Calu3 (cell line): ENCODE measurements at regions not wholly inside any gene's neighbourhood (a gene's known extent, or its start where the extent isn't known, plus 50 kb on each side); places are given as distances from the start of the nearest gene placed in this dataset.

ENCODE experiments used
- BruUV-seq: library from RNA; stranded (reverse); fragments of 400-500 nt; replicated peaks from 2 replicates; lab custom pipeline; 2021; lab: Mats Ljungman, UMichigan
- CTCF ChIA-PET: fragments of 300-600 bp; sonication (Branson Sonifier 250); formaldehyde crosslinking; loops from one replicate; lab custom pipeline; 2022; ENCODE audit warnings: antibody characterized with exemption; lab: Charles Lee
- DNase-seq: peaks from one replicate; pipeline ENCODE4 v3.0.0; 2022
- H3K27ac Mint-ChIP-seq: one replicate; pipeline ENCODE4 v1.8.0; 2022; ENCODE audit warnings: mixed read lengths; ENCODE audit not compliant: unreplicated experiment
- H3K27me3 Mint-ChIP-seq: one replicate; pipeline ENCODE4 v1.8.0; 2022; ENCODE audit warnings: mixed read lengths; ENCODE audit not compliant: unreplicated experiment
- H3K36me3 Mint-ChIP-seq: one replicate; pipeline ENCODE4 v1.8.0; 2022; ENCODE audit warnings: mild to moderate bottlenecking, moderate library complexity, mixed read lengths; ENCODE audit not compliant: insufficient read depth, unreplicated experiment
- H3K4me1 Mint-ChIP-seq: one replicate; pipeline ENCODE4 v1.8.0; 2022; ENCODE audit warnings: mild to moderate bottlenecking, low read depth, mixed read lengths; ENCODE audit not compliant: unreplicated experiment
- H3K4me3 Mint-ChIP-seq: one replicate; pipeline ENCODE4 v1.8.0; 2022; ENCODE audit warnings: mild to moderate bottlenecking, low read depth, moderate library complexity, mixed read lengths; ENCODE audit not compliant: unreplicated experiment
- H3K9me3 Mint-ChIP-seq: one replicate; pipeline ENCODE4 v1.8.0; 2022; ENCODE audit warnings: low read depth, mixed read lengths; ENCODE audit not compliant: unreplicated experiment
- CTCF ChIP-seq: fragments of 200-600 bp; IDR thresholded peaks from one replicate; pipeline ENCODE4 v1.8.0; 2022; ENCODE audit warnings: antibody characterized with exemption; ENCODE audit not compliant: unreplicated experiment
- intact Hi-C: fragments of 100-400 bp; cut with micrococcal nuclease; formaldehyde crosslinking; loops from one replicate; pipeline ENCODE4 v1.10.0; 2022; ENCODE audit not compliant: unreplicated experiment

DNA sequence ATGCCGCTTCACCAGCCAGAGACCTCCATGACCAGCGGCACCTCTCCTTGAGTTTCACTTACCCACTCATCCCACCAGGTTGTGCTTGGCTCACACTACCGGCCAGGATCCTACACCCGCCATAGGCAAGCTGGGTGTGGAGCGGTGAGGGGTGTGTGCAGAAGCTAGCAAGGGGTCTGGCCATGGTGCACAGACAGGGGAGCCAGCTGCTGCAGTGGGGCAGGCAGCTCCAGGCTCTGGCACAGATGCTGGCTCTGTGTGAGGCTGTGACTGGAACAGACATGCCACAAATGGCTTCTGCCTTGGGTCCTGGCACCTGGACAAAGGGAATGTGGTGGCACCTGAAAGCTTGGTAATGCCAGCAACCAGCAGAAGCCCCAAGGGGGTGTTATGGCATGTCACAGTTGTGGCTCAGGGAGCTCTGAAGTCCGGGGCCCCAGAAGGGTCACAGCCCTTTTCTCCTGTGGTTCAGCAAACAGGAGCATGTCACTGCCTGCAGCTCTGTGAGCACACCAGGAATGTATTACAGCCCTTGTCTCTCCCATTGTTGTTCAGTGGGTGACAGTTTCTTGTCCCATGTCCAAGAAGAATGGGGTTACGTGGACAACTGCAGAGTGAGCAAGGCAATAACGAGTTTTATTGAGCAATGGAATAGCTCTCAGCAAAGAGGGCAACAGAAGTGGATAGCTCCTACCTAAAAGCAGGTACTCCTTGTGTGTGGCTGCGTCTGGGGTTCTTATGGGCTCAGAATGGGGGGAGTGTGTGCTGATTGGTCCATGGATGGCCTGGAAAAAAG is 2791.0 kb upstream of the PCDH20 start:
- Mint-ChIP-seq H3K27me3 (no peaks in the 10 kb centered on the region), H3K4me3 (no peak overlapping the region), H3K9me3 (peaks cover 6% of the 10 kb centered on the region), H3K27ac (no peak overlapping the region), H3K4me1 (no peaks in the 10 kb centered on the region), H3K36me3 (no peaks in the 10 kb centered on the region)
- TF ChIP-seq CTCF: no peak
- DNase-seq: no peak
- intact Hi-C loops: no loop called here
- CTCF ChIA-PET: no interaction called here
- BruUV-seq: no TSS peak

DNA sequence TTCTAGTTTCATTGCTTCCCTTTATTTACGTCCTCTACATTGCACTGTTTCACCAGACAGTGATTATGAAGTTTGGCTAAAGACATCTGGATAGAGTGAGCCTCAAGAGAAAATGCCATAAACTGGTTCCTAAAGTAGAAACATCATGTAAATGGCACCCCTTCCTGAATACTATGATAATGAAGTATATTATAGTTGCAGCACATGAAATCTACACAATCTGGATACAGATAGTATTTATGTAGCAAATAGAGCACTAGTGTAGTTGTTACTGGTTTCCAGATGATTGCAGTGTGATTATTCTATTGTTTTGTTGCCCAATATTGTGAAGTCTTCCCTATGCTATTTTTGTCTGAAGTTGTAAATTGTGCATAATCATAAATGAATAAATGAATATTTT is 2786.9 kb upstream of the PCDH20 start:
- no peaks in the 10 kb centered on the region for H3K4me1 Mint-ChIP-seq
- no peak for TF ChIP-seq CTCF
- no peak overlapping the region for H3K27ac Mint-ChIP-seq
- intact Hi-C loops: no loop called here
- no peak overlapping the region for H3K4me3 Mint-ChIP-seq
- H3K9me3 Mint-ChIP-seq: no peaks in the 10 kb centered on the region
- CTCF ChIA-PET: no interaction called here
- no peak for DNase-seq
- BruUV-seq: no TSS peak
- no peaks in the 10 kb centered on the region for H3K36me3 Mint-ChIP-seq
- no peaks in the 10 kb centered on the region for H3K27me3 Mint-ChIP-seq

GRCh38 chr13:64197232-64197631 is 2781.6 kb upstream of the PCDH20 start:
- intact Hi-C loops: no loop called here
- no TSS peak for BruUV-seq
- no peaks in the 10 kb centered on the region for H3K27me3 Mint-ChIP-seq
- H3K4me3 Mint-ChIP-seq: no peak overlapping the region
- H3K9me3 Mint-ChIP-seq: no peaks in the 10 kb centered on the region
- CTCF ChIA-PET: no interaction called here
- DNase-seq: no peak
- no peak for TF ChIP-seq CTCF
- H3K36me3 Mint-ChIP-seq: no peaks in the 10 kb centered on the region
- H3K4me1 Mint-ChIP-seq: no peaks in the 10 kb centered on the region
- no peak overlapping the region for H3K27ac Mint-ChIP-seq

GRCh38 chr13:64186503-64187250 is 2771.0 kb upstream of the PCDH20 start:
- H3K36me3 Mint-ChIP-seq: no peaks in the 10 kb centered on the region
- TF ChIP-seq CTCF: no peak
- H3K27me3 Mint-ChIP-seq: no peaks in the 10 kb centered on the region
- no peak overlapping the region for H3K4me3 Mint-ChIP-seq
- DNase-seq: no peak
- no TSS peak for BruUV-seq
- intact Hi-C loops: no loop called here
- CTCF ChIA-PET: no interaction called here
- no peak overlapping the region for H3K27ac Mint-ChIP-seq
- peaks cover 3% of the 10 kb centered on the region for H3K9me3 Mint-ChIP-seq
- no peaks in the 10 kb centered on the region for H3K4me1 Mint-ChIP-seq
